C4-2B (cell line): ENCODE measurements at regions not wholly inside any gene's neighbourhood (a gene's known extent, or its start where the extent isn't known, plus 50 kb on each side); places are given as distances from the start of the nearest gene placed in this dataset.
"Not testable (repeated sequence)": the region's sequence is repeated elsewhere in the genome, so short reads cannot be mapped to it uniquely, and the experiment has no call there.

Experiments
- H3K27ac ChIP-seq: fragments of 450-650 bp; 2 replicates; pipeline ENCODE4 v1.5.1; 2017
- ZFX ChIP-seq: fragments of 450-650 bp; IDR thresholded peaks from 2 replicates; pipeline ENCODE4 v1.6.1; 2017
- TF ChIP-seq, protein P1 (sequence below): fragments of 450-650 bp; conservative IDR thresholded peaks from 2 replicates; pipeline ENCODE4 v1.5.1; 2017; ENCODE audit warnings: mild to moderate bottlenecking

DNA sequence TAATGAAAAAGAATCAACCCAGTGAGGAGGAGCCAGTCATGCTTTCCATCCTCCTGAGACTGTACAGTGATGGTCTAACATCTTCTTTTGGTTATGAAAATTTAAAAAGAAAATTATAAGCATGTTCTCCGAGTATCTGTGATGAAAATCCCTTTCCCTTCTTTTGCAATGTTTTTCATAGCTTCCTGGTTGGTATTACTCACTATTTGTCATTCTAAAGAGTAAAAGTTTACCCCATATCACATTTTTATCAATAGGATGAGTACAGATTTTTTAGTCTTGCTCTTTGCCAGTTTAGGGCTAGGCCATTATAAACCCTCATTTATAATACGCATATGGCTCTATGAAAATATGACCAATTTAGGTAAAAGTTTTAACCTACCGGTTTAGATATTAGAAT is 564.1 kb downstream of the SUCLG1 start:
- TF ChIP-seq, protein P1, sequence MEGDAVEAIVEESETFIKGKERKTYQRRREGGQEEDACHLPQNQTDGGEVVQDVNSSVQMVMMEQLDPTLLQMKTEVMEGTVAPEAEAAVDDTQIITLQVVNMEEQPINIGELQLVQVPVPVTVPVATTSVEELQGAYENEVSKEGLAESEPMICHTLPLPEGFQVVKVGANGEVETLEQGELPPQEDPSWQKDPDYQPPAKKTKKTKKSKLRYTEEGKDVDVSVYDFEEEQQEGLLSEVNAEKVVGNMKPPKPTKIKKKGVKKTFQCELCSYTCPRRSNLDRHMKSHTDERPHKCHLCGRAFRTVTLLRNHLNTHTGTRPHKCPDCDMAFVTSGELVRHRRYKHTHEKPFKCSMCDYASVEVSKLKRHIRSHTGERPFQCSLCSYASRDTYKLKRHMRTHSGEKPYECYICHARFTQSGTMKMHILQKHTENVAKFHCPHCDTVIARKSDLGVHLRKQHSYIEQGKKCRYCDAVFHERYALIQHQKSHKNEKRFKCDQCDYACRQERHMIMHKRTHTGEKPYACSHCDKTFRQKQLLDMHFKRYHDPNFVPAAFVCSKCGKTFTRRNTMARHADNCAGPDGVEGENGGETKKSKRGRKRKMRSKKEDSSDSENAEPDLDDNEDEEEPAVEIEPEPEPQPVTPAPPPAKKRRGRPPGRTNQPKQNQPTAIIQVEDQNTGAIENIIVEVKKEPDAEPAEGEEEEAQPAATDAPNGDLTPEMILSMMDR, result no peak
- TF ChIP-seq ZFX, result no peak

DNA sequence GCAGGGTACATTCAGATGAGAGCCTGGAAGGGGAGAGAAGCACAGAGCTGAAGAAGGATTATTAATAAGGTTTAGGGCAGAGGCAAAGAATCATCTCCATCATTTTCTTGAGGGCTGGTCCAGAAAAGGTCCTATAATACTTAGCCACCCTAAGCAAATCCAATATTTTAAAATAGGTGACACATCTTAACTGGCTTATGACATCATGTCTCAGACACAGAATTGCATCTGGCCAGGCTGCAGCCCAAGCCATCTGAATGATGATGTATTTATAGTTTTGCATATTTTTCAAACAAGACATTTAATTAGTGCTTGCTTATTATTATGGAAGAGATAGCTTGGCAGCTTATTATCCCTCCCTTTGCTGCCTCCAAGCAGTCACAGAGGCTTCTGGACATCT is 571.3 kb downstream of the SUCLG1 start:
- no peak for TF ChIP-seq ZFX
- TF ChIP-seq, protein P1, result no peak
- no peak overlapping the region for H3K27ac ChIP-seq

More for the DNA sequence above, 564.1 kb downstream of the SUCLG1 start:
- no peak overlapping the region for H3K27ac ChIP-seq

DNA sequence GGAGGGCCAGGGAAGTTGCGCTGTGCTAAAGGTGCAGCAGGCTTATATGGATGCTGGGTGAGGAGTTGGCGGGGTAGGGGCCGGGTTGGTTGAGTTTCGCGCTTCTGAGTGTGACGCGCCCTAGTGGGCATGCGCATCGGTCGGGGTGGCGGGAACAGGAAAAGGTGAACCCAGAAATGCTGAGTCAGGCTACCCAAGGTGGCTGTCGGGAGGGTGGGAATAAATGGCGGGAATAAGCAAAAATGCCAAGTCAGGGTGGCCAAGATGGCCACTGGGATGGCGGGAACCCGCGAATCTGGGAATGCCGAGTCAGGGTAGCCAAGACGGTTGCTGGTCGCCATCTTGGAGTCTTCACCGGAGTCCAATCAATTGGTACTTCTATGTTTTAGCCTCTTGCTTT is 580.0 kb downstream of the SUCLG1 start:
- TF ChIP-seq, protein P1, result no peak
- TF ChIP-seq ZFX, result no peak

DNA sequence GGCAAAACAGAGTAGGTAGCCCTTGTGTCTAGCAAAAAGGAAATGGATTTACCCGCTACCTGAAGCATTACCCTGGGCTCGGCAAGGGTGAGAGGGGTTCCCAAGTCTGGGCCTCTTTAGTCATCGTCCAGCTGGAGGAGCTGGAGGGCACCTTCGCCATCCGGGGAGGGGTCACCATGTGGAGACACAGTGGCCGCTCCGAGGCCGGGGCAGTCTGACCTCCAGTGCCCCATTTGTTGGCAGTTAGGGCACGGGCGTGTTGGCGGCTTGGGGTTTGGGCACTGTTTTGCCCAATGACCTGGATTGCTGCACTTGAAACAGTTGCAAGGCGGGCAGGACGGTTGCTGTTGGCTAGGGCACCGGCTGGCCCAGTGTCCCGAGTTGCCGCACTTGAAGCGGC is 581.8 kb downstream of the SUCLG1 start:
- H3K27ac ChIP-seq, result not testable (repeated sequence)

More for the DNA sequence above, 580.0 kb downstream of the SUCLG1 start:
- no peak overlapping the region for H3K27ac ChIP-seq

DNA sequence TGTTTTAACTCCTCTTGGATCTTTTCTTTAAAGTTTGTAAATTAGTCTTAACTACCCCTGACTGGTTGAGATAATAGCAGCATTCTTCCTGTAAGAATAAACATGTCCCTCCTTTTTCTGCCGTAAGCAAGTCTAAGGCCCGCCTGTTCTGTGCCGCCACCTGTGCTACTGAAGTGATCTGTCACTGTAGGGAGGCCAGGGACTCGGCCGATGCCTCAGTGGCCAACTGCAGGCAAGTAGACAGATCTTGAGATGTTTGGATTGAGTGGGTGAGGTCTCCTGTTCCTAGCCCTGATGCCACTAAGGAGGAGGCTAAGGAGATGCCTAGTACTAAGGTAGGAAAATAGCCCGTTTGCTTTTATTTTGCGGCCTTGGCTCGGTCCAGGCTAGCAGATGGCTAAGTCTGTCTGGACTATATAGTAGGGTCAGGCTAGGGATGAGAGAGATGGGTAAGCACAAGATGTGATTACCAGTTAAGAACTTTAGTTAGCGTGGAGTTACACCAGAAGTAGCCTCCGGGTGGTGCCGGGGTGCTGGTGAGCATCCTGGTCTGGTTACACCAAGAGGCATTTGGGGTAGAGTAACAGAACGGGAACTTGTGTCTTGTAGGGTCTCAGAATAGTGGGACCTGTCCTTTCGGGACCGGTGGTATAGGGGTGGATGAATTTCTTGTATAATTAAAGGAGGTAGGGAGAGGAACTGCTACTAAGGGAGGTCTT is 584.2 kb downstream of the SUCLG1 start:
- TF ChIP-seq ZFX, result no peak
- TF ChIP-seq, protein P1, result no peak
- no peak overlapping the region for H3K27ac ChIP-seq

DNA sequence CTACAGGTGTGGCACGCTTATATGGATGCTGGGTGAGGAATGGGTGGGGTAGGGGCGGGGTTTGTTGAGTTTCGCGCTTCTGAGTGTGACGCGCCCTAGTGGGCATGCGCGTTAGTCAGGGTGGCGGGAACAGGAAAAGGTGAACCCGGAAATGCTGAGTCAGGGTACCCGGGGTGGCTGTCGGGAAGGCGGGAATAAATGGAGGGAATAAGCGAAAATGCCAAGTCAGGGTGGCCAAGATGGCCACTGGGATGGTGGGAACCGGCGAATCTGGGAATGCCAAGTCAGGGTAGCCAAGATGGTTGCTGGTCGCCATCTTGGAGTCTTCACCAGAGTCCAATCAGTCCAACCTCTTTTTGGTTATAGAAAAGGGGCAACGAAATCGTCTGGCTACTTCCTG is 585.0 kb downstream of the SUCLG1 start:
- H3K27ac ChIP-seq, result no peak overlapping the region
- TF ChIP-seq ZFX, result no peak
- TF ChIP-seq, protein P1, result no peak

DNA sequence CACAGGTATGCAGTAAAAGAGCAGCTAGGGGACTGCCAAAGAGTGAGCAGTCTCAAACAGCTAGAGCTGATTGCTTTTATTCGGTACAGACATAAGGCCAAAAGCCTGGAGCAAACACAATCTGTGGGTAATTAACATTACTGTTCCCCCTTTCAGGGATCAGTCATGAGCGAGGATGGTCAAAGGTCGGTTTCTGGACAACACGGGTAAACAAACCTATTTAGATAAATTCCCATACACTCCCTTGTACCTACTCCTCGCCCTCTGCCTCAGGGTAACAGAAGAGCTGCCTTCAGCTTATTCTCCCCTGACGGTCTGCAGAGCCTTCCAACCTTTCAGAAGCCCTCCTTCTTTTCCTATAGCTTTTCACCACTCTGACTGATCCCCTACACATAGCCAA is 586.0 kb downstream of the SUCLG1 start:
- TF ChIP-seq ZFX, result no peak
- TF ChIP-seq, protein P1, result no peak
- H3K27ac ChIP-seq, result no peak overlapping the region

DNA sequence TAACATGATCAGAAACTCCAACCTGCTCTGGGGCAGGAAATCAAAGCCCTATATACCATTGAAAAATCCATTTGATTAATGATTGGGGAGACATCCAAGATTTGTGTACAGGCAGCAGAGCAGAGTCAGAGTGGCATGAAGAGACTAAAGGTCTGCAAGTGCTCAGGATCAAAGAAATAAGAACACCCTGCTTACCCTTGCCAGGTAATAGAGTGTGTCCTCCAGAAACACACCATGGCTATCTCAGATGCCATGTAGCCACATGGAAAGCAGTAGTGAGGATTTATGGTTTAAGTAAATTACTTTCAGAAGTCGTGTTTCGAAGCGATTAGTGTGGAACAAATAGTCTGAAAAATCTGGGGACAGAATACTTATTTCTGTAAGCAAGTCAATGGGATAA is 592.9 kb downstream of the SUCLG1 start:
- TF ChIP-seq, protein P1, result no peak
- no peak for TF ChIP-seq ZFX
- H3K27ac ChIP-seq, result no peak overlapping the region
